ENCODE measurements at regions not wholly inside any gene's neighbourhood (a gene's known extent, or its start where the extent isn't known, plus 50 kb on each side); places are given as distances from the start of the nearest gene placed in this dataset.

DNA sequence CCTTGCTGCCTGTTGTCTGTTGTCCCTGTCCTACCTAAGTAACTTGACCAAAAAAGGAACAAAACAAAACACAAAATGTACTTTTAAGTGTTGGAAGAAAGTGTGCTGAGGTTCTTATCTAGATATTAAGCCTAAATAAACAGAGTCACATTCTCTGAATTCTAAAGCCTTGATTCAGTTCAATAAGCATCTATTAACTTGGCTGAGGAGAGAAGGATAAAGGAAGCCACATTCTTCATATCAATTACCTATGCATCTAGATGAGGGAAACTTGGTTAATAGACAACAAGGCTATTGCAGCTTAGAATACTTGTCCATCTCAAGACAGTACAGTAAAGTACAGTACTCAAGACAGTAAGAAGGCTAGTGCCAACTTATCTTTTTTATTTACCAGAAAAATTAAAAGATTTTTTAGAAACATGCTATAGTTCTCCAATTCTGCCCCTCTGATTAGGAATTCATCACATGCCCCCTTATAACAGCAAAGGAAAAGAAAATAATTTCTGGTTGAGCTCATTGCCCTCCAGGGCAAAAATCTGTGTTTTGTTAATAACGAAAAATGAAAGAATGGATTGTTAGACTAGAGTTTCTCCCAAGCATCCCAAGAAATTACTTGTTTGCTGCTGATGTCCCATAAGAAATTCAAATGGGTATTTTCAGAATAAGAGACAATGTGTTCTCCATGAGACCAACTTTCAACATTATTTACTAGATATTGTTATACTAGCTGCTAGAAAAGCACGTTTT, 546.5 kb upstream of the SEMA3D start:
- H3K27ac ChIP-seq, result no peak overlapping the region
- TF ChIP-seq CTCF (conservative IDR thresholded peaks at IDR 0.05), result no peak

- no peak overlapping the region for H3K27ac ChIP-seq
- TF ChIP-seq CTCF (conservative IDR thresholded peaks at IDR 0.05), result no peak
Observed at GRCh38 chr7:85730012-85730411, 543.2 kb upstream of the SEMA3D start.

- H3K27ac ChIP-seq, result no peak overlapping the region
- no peak for TF ChIP-seq CTCF (conservative IDR thresholded peaks at IDR 0.05)
Observed at GRCh38 chr7:85725026-85725425, 538.2 kb upstream of the SEMA3D start.

GRCh38 chr7:85719981-85720953, 533.4 kb upstream of the SEMA3D start:
- no peak for TF ChIP-seq CTCF (conservative IDR thresholded peaks at IDR 0.05)
- no peak overlapping the region; the same call in 1 of the 2 replicates for H3K27ac ChIP-seq

- no peak for TF ChIP-seq CTCF (conservative IDR thresholded peaks at IDR 0.05)
- no peak overlapping the region for H3K27ac ChIP-seq
Observed at GRCh38 chr7:85716353-85716752, 529.5 kb upstream of the SEMA3D start.

GRCh38 chr7:85714951-85715350, 528.1 kb upstream of the SEMA3D start:
- TF ChIP-seq CTCF (conservative IDR thresholded peaks at IDR 0.05), result no peak
- no peak overlapping the region for H3K27ac ChIP-seq

DNA sequence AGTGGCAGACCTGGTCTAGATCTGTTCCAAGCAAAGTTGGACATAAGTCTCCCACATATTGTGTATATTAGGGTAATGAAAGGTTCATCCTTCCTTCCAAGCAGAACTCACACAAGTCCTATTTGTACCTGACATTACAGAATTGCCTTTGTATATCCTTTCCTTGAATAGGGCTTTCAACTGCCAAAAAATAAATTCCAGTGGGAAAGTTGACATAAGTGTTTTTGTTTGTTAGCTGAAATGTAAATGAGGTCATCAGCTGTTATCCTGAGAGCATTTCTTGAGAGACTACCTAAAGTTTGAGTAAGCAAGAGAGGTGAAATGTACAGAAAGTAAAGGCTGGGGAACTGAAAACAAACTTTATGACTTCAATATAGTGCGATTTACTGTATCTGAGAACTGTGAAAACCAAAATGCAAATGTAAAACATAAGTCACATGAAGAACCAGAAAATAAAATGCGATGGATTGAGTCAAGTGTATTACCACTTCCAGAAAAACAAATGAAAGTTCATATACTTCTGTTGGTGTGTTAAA, 527.3 kb upstream of the SEMA3D start:
- H3K27ac ChIP-seq, result no peak overlapping the region
- no peak for TF ChIP-seq CTCF (conservative IDR thresholded peaks at IDR 0.05)
